ENCODE measurements at regions not wholly inside any gene's neighbourhood (a gene's known extent, or its start where the extent isn't known, plus 50 kb on each side); places are given as distances from the start of the nearest gene placed in this dataset.

- no peak for TF ChIP-seq CTCF (IDR thresholded peaks at IDR 0.05 in 2 of 3, conservative IDR thresholded peaks at IDR 0.05 in 1 of 3; ENCODE audit: borderline replicate concordance in 1 of 3, insufficient read depth in 1 of 3, low read depth in 2 of 3, low read length in 2 of 3)
- no peak for TF ChIP-seq EZH2 (IDR thresholded peaks at IDR 0.05)
- no peak for TF ChIP-seq ZNF274 (IDR thresholded peaks at IDR 0.05; ENCODE audit: low read depth, low read length)
- no peak for TF ChIP-seq ELF1 (IDR thresholded peaks at IDR 0.05; ENCODE audit: borderline replicate concordance, low read depth)
- no peak for TF ChIP-seq ZFX (IDR thresholded peaks at IDR 0.05)
- TF ChIP-seq TCF7L2 (IDR thresholded peaks at IDR 0.05; ENCODE audit: borderline replicate concordance, extremely low read depth, insufficient read depth, insufficient read length) = no peak
- no peak for TF ChIP-seq FOSL1 (IDR thresholded peaks at IDR 0.05; ENCODE audit: low read depth)
- TF ChIP-seq SRF (IDR thresholded peaks at IDR 0.05; ENCODE audit: low read depth) = no peak
- TF ChIP-seq SP1 (IDR thresholded peaks at IDR 0.05; ENCODE audit: low read depth) = no peak
Observed at GRCh38 chr21:33136847-33137502, 67.0 kb downstream of the OLIG1 start (continued).

- intact Hi-C loops (cut with micrococcal nuclease) = no loop called here
- H3K79me2 ChIP-seq (ENCODE audit: insufficient read depth, low read length) = no peaks in the 10 kb centered on the region
- ChIA-PET CTCF (no interaction called here), RAD21 (ENCODE audit: low non-redundant PET in 1 of 2, low total read pairs in 2 of 2, uncharacterized antibody in 2 of 2, unreplicated experiment in 2 of 2) (no interaction called here), POLR2A (no interaction called here)
- no peak overlapping the region for H3K27ac ChIP-seq (ENCODE audit: low read depth, low read length)
- H3K9me2 ChIP-seq (ENCODE audit: insufficient read depth) = no peaks in the 10 kb centered on the region
- H4K20me1 ChIP-seq (ENCODE audit: insufficient read depth) = no peaks in the 10 kb centered on the region
- no peaks in the 10 kb centered on the region for H3K4me1 ChIP-seq (ENCODE audit: control insufficient read depth in 1 of 2, insufficient read depth in 2 of 2, low read length in 2 of 2)
- H3K4me3 ChIP-seq (replicated peaks in 1 of 2; ENCODE audit: low read depth in 1 of 2, low read length in 2 of 2) = no peak overlapping the region
- H3K9me3 ChIP-seq (ENCODE audit: control insufficient read depth in 1 of 2, insufficient read depth in 1 of 2, low read depth in 1 of 2, low read length in 2 of 2) = no peaks in the 10 kb centered on the region
- H2AFZ ChIP-seq (ENCODE audit: low read depth, low read length, poor library complexity, severe bottlenecking) = no peak overlapping the region
- peaks cover 22% of the 10 kb centered on the region; the same call in 1 of the 2 replicates for H3K27me3 ChIP-seq (ENCODE audit: insufficient read depth, low read length)
- no peaks in the 10 kb centered on the region for H3K36me3 ChIP-seq (ENCODE audit: control insufficient read depth in 1 of 2, insufficient read depth in 2 of 2, low read length in 2 of 2)
- H3K9ac ChIP-seq (ENCODE audit: low read length) = no peak overlapping the region
- H3K4me2 ChIP-seq (ENCODE audit: low read length) = no peak overlapping the region
- ATAC-seq (no peak), DNase-seq (ENCODE audit: low read depth, low spot score) (no peak)
- no TSS peak for BruUV-seq (replicated peaks)
- TF ChIP-seq MAX (IDR thresholded peaks at IDR 0.05) (no peak), EZH2 (IDR thresholded peaks at IDR 0.05) (no peak), EGR1 (IDR thresholded peaks at IDR 0.05; ENCODE audit: low read depth) (no peak), CTCF (IDR thresholded peaks at IDR 0.05 in 2 of 3, conservative IDR thresholded peaks at IDR 0.05 in 1 of 3; ENCODE audit: borderline replicate concordance in 1 of 3, insufficient read depth in 1 of 3, low read depth in 2 of 3, low read length in 2 of 3) (no peak), SRF (IDR thresholded peaks at IDR 0.05; ENCODE audit: low read depth) (no peak), ZBTB33 (IDR thresholded peaks at IDR 0.05; ENCODE audit: extremely low read depth, insufficient replicate concordance, low read length) (no peak), ZNF274 (IDR thresholded peaks at IDR 0.05; ENCODE audit: low read depth, low read length) (no peak), FOSL1 (IDR thresholded peaks at IDR 0.05; ENCODE audit: low read depth) (no peak)
- TF ChIP-seq, protein P1, sequence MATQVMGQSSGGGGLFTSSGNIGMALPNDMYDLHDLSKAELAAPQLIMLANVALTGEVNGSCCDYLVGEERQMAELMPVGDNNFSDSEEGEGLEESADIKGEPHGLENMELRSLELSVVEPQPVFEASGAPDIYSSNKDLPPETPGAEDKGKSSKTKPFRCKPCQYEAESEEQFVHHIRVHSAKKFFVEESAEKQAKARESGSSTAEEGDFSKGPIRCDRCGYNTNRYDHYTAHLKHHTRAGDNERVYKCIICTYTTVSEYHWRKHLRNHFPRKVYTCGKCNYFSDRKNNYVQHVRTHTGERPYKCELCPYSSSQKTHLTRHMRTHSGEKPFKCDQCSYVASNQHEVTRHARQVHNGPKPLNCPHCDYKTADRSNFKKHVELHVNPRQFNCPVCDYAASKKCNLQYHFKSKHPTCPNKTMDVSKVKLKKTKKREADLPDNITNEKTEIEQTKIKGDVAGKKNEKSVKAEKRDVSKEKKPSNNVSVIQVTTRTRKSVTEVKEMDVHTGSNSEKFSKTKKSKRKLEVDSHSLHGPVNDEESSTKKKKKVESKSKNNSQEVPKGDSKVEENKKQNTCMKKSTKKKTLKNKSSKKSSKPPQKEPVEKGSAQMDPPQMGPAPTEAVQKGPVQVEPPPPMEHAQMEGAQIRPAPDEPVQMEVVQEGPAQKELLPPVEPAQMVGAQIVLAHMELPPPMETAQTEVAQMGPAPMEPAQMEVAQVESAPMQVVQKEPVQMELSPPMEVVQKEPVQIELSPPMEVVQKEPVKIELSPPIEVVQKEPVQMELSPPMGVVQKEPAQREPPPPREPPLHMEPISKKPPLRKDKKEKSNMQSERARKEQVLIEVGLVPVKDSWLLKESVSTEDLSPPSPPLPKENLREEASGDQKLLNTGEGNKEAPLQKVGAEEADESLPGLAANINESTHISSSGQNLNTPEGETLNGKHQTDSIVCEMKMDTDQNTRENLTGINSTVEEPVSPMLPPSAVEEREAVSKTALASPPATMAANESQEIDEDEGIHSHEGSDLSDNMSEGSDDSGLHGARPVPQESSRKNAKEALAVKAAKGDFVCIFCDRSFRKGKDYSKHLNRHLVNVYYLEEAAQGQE (IDR thresholded peaks at IDR 0.05; ENCODE audit: low read depth) = no peak
Observed at GRCh38 chr21:33139084-33139483, 69.1 kb downstream of the OLIG1 start.
